C1 segment of cervical spinal cord (tissue), 14 donors: ENCODE measurements at regions not wholly inside any gene's neighbourhood (a gene's known extent, or its start where the extent isn't known, plus 50 kb on each side); places are given as distances from the start of the nearest gene placed in this dataset.
A peak's percentile ranks its signal among the peaks of the same experiment; 100 is the strongest.

Experiments
- DNase-seq, 14 donors: peaks; one replicate each; lab custom pipeline; 2025; lab: John Stamatoyannopoulos, UW

DNA sequence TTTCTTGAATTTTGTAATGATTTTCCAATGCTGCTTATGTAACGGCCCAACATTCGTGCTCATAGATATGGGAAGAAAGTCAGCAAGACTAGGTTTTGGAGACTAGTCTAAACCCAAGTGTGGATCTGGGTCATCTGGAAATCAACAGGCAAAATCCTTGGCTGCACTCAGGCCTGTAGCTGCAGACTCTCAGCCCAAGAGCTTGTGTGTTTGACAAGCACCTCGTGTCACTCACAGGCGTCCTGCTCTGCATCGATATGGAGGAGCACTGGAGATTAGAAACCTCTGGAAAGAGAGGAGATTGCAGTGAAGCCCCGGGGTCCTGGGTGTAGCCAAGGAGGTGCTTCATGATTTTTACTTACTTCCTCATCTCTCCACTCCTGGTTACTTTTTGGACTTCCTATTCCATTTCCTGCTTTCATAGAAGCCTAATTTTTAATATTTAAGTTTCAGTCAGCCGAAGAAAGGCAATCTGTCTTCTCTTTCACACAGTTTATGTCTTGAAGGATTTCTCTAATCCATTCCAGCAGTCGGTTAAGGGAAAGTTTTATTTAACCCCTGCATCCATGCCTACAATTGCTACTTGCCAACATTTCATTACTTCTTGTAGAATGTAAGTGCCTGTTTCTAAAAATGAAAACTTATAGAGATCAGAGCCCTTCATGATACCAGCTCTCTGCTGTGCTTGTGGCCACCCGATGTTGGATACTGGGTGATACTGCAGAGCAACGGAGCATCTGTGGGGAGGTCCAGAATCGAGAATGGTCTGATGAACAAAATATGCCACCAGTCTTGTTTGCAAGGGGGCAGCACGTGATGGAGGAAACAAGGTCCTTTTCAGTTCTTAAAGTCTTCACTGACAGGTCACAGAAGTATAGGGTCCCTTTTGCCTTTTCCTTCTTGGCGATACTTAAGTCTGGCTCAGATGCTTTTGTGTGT is 296.3 kb downstream of the QKI start:
- no peak for DNase-seq

DNA sequence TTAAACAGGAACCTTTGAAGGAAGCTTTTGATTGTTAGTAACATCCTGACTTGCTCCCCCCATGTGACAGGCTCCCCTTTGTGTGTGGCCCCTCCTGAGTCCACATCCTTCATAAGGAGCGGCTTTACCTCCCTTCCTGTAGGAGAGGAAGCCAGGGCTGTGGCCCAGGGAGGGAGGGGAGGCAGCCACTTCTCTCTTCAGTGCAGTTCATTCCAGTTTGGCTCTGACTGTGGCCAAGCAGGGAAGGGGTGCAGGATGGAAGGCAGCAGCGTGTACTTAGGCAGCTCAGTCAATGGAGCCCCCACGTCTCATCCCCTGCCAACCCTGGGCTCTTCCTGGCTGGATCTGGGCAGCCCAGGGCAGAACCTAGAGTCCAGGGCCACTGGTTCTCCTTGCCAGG is 295.2 kb downstream of the QKI start:
- no peak for DNase-seq

DNA sequence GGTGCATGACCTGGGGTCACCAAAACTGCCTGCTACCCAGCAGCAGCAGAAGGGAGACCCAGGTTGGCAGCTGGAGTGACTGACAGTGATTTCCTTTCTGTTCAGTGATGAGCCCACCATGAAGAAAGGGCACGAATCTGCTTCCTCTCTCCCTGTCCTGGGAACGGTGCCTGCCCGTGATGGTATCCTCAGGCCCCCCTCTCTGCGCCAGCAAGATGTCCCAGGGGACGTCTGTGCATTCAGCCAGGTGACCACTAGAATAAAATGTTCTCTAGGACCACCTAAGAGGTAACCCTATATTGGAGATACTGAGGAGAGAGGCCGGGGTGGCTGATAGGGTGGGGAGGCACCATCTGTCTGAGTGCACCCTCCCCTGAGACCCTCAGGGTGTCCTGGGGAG is 294.7 kb downstream of the QKI start:
- no peak for DNase-seq

DNA sequence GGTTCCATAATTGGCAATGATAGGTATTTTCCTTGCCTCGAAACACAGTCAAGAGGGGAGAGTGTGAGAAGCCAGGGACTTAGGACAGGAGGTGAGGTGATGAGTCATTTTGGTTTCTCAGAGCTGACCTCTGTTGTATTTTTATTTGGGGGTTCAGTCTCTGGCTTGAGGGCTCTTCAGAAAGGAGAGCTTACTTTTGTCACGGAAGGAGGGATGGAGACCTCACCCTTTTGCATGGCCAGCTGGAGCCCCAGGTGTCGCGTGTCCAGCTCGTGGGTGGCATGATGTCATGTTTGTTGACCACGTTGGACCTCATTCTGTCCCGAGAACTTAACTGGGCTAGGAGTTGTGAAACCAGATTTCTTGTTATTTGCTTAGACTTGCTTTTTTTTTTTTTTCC is 293.9 kb downstream of the QKI start:
- no peak for DNase-seq

DNA sequence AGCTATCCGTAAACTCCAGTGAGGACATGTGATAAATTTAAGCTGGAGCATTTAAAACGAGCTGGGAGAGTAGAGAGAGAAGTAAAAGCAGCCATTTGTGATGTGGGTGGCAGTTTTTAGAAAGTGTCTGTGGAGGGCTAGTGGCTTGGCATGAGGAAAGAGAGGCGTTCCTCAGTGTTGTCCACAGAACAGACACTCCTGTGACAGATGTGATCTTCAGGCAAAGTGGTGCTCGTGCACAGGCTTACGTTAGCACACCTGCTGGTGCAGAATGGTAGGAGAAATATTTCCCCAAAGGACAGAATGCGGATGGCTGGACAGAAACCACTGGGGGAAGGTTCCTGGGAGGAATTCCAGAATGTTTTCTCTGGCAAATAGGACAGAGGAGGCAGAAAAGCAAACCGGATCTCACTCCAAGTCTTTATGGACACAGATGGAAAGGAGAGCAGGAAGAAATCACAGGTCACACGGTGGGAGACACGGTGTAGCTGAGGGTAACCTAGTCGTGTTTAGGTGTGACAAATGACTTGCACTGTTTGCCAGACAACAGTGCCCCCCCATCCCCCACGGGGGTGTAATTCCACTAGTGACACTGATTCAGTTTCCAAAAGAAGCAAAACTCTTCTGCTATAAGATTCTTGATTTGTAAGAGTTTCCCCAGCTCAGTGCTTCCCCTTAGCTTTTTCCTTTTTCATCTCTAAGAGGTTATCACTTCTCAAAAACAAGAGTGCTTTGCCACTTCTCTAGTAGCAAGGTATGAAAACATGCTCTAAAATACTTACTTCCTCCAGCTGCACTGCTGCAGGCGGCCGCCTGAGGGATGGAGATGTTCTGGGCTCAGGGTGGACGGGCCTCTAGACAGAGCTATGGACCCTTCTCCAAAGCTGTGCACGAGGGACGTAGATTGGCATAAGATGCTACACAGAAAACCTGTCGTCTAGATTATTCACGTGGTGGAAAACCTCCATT is 293.2 kb downstream of the QKI start:
- no peak for DNase-seq

DNA sequence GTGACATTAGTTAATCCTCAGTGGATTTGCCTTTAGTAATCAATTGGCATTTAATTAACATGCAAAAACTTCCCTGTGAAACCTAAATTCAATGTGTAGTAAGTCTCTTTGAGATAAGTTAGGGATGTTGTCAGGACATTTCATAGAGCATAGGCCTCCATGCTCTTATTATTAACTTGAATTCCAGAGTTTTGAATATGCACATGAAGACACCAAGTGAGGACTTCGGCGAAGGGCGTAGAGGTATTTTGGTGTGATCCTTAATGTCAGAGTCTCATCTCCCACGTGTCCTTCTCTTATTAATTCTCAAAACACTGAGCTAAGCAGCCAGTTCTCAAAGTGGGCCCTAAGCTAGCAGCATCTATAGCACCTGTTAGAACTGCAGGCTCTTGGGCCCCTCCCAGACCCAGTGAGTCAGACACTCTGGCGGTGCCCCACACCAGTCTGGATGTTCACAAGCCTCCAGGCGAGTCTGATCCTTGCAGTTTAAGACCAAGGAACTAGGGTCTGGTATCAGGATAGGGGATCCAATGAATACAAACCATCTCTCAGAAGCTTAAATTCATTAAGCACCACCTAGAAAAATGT is 292.1 kb downstream of the QKI start:
- no peak for DNase-seq

DNA sequence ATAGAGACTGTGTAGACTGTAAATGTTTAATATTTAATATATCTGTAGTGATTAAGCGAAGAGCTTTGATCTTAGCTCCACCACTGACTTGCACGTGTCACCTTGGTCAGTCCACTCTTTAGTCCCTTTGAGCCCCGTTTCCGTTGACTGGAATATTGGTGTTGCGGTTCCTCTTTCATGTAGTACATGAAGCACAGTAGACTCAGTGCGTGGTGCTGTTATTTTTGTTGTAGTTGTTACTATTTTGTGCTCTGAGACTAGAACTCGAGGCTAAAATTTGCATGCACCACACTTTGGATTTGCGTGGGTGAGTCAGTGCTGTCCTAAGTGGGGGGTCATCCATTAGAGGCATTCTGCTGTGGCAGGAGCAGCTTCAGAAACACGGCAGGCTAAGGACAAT is 291.4 kb downstream of the QKI start:
- DNase-seq, result no peak

DNA sequence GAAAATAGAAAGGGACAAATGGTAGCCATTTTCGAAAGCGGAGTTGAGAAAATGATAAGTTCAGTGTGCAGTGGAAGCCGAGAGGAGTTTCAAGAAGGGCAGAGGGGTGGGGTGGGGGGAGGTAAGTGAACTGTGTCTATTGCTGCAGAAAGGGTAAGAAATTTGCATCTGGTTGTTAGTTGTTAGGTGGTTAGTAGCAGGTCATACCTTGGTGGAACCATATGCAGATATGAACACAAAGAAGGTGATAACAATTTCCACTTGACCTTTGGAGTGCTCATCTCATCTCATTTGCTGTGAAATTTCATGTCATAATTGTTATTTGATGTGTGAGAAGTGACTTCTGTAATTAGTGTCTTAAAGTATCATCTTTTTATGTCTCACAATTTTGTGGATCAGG is 288.2 kb downstream of the QKI start:
- no peak for DNase-seq

DNA sequence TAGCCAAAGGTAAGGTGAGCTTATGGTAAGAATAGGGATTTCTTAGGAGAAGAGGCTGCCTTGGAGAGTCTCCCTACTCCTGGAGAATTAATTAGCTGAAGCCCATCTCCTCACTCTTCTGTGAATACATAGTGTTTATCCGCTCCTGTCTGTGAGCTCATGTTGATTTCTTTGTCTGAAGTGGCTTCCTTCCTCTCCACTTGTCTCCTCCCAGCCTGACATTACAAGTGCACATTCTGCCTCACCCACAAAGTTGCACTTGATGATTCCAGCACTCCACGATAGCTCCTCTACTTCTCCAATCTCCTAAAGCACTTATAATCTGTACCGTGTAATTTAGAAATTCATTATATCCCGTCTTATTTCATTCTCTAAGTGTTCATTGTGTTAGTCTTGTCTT is 287.2 kb downstream of the QKI start:
- no peak for DNase-seq

DNA sequence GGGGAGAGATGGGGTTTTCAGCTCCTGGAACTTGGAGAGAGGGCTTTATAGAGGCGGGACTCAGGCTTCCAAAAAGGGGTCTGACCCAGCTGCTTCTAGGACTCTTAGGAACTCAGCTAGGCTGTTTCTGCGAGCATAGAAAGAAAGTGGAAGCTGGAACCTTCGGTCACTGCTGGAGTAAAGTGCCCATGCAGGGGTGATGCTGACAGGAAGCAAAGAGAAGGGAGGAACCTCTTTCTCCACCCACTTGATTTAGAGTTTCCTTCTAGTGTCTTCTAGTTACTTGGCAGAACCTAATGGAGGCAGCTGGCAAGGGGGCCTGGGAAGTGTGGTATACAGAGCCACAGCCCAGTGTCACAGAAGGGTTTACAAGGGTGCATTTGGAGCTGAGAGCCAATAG is 283.6 kb downstream of the QKI start:
- DNase-seq, result no peak

DNA sequence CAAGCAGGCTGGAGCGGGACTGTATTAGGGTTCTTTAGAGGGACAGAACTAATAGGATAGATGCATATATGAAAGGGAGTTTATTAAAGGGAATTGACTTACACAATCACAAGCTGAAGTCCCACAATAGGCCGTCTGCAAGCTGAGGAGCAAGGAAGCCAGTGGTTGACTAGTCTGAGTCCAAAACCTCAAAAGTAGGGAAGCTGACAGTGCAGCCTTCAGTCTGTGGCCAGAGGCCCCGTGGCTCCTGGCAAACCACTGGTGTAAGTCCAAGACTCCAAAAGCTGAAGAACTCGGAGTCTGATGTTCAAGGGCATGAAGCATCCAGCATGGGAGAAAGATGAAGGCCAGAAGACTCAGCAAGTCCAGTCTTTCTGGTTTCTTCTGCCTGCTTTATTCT is 281.8 kb downstream of the QKI start:
- peak in 3 of 14 donors; percentile 12 to 42 (median 32) for DNase-seq

DNA sequence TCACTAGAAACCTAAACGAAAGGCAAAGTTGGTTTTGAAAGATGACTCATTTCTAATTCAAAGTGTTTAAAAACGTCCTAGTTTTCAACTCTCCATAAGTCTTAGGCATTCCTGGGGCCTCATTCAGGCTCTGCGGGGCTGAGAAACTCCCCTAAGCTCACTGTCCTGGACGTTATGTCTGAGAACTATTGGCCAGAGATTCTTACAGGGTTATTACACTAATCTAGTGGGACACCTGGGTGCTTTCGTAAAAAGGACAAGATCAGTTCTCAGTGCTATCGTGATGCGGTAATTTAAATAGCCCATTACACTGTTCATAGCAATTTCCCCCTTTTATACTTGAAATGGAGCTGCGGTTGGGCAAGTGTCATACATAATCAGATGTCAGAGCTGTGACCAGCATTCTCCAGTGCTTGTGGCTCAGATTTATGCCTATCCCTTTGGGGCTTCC is 280.9 kb downstream of the QKI start:
- no peak for DNase-seq

DNA sequence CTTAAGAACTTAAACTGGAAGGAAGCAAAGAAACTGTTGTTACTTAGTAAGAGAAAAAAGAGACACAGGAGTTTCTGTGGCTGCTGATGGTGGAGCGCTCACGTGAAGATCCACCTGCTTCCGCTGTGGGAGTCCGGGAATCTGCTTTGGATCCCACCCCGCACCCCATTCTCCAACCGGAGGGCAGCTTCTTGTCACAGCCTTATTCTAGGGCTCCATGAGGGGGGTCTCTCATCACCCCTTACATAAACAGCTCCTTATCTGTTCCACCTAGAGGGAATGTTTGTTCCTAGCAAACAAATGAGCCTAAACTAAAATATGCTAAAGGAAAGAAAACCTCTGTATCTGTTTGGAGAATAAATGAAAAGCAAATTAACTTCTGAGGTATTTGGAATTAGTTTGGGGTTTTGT is 280.5 kb downstream of the QKI start:
- DNase-seq, result no peak

DNA sequence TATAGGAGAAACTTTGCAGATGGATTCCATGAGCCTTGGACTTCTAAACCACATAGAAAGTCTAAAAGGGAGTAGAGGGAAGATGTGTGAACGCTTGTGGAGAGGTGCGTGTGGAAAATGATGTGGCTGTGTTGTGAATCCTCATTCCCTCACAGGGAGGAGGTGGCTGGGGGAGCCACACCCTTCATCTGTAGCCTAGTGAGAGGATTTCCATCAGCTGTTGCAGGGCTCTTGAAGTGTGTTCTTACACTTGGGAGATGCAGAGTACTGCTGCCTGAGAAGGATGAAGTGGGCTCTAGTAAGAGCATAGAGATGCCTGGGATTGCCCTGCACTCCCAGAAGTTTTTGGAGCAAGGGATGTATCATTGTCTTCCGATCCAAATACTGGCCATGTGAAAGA is 279.6 kb downstream of the QKI start:
- no peak for DNase-seq

DNA sequence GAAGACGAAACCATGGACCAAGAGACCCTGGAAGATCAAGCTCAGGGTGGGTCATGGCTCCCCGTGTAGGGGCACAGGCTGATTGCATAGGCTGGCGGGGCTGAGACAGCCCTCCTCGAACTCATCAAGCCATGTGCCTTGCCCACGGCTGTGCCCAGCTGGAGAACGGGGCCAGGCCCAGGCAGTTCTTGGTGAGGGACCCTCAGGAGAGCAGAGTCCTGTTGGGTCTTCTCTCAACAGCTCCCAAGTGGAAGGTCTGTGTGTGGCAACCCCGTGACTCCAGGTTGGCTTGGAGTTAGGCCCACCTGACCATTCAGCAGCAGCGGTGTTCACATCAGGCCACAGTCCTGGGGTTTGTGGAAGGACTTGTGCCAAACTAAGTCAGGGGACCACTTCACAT is 276.5 kb downstream of the QKI start:
- no peak for DNase-seq

DNA sequence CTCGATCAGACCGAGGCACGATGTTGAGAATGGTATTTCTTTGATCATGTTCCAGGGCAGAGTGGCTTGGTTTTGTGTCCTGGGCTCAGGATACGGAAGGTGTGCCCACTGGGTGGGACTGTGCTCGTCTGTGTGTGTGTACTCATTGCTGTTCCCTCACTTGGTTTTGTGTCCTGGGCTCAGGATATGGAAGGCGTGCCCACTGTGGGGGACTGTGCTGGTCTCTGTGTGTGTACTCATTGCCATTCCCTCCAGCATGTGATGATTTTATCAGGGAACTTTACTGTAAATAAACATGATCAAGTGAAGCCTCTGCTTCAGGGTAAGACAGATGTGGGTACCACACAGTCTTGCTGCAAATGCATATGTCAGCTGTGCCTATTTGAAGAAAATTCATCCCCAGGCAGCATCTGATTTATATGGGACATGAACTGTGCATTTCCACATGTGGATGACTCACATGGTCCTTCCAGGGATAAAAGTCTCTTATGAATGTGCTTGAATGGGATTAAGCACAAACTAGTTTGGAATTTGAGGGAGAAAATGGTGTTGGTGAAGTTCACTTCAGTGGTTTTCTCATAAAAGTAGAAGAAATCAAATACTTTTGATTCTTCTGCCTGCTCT is 274.3 kb downstream of the QKI start:
- no peak for DNase-seq

DNA sequence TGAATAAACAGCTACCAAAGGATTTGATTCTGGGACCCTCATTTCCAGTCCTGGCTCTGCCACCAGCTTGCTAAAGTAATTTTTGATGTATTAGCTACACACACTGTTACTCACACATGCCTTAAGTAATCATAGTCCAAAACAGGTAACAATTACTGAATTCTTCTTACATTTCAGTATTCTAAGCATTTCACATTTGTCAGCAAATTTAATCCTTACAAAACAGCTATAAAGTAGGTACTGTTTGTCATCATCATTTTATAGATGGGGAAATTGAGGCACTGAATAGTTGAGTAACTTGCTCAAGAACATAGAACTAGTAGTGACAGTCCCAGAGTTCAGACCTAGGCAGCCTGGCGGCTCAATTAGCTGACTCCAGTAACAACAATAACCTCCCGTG is 272.6 kb downstream of the QKI start:
- no peak for DNase-seq

DNA sequence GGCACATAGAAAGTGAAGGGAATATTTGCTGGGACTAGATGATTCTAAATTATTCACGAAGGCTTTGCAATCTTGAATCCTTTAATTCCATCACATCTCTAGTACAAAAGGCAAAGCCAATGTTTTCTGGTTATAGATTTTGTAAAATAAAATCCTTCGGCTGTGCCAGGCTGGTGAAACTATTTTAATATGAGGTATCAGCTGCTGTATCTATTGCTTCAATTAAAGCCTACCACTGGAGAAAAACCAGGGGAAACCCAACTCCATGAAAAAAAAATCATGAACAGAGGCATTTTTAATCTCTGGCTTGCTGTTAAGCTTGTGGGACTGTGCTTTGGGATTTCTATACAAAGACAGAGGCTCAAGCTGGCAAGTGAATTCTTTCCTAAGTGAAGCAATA is 271.8 kb downstream of the QKI start:
- no peak for DNase-seq

DNA sequence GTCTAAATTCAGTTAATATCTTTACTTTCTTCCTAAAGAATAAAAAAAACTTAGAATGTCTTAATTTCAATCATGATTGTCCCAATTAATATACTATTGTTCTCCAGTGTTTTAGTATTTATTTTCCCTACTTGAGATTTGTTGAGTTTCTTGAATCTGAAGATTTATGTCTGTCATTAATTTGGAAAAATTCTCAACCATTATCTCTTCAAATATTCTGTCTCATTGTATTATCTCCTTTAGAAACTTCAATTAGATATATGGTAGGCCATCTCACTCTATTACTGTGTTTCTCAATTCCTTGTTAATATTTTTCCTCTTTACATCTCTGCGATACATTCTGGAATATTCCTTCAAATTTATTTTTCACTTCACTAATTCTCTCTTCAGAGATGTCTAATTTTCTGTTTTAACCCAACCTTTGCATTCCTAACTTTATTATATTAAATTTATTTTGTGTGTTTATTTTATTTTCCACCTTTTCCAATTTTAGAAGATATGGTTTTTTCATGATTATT is 268.6 kb downstream of the QKI start:
- DNase-seq, result no peak

DNA sequence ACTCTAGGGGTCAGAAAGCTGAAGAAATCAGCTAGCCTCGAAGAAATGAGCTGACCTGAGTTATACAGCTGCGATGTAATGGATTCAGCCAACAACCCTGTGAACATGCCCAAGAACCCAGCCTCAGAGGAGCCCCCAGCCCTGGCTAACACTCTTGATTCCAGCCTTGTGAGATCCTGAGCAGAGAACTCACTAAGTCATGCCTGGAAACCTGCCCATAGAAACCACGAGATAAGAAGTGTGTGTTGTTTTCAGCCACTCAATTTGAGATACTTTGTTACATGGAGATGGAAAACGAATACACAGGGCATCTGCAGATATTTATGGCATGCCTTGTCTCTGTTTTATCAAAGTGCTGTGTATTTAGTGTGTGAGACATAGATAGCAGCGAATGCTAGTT is 265.2 kb downstream of the QKI start:
- no peak for DNase-seq

DNA sequence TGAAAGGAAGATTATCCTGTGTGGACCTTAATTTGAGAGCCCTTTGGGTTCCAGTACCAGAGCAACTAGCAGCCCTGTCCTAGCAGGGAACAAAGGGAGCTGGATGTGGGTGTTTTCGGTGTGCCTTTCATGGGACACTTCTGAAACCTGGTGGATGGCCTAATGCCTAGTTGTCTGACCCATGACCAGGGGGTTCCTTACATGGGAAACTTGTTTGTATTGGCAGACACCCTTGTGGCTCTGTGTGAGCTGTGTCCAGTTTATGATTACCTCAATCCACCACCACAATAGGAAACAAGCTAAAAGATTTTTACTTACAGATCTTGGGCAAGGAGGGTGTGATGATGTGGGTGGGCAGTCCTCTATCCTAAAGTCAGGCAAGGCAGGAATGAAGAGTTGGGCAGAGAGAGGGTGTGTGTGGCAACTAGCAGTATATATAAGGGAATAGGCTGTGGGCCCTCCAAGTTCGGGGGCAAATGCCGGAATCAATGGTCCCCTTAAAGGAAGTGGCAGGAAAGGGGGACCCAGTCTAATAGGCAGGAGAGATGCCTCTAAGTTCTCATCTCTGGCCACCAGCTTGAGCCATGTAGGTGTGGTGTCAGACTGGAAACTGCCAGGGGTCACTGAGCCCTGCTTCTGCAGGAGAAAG is 264.6 kb downstream of the QKI start:
- DNase-seq, result no peak
